GM10266 (cell line): ENCODE measurements at regions not wholly inside any gene's neighbourhood (a gene's known extent, or its start where the extent isn't known, plus 50 kb on each side); places are given as distances from the start of the nearest gene placed in this dataset.

Experiments used
- DNase-seq: peaks from one replicate; pipeline ENCODE4 v3.0.0; 2012; ENCODE audit errors: extremely low spot score
- CTCF ChIP-seq: IDR thresholded peaks from 2 replicates; pipeline ENCODE4 v1.5.1; 2012; ENCODE audit warnings: mild to moderate bottlenecking, low read depth; ENCODE audit not compliant: control insufficient read depth, insufficient read depth; ENCODE audit errors: missing control alignments

- no peak for DNase-seq
- TF ChIP-seq CTCF = no peak
Measured at GRCh38 chr10:59595593-59595992, 114.1 kb downstream of the SLC16A9 start.

GRCh38 chr10:59593768-59594167, 115.9 kb downstream of the SLC16A9 start:
- no peak for TF ChIP-seq CTCF
- no peak for DNase-seq

- TF ChIP-seq CTCF = no peak
- DNase-seq = no peak
Measured at GRCh38 chr10:59589796-59590195, 119.9 kb downstream of the SLC16A9 start.

GRCh38 chr10:59588791-59589190, 120.9 kb downstream of the SLC16A9 start:
- no peak for DNase-seq
- TF ChIP-seq CTCF = no peak

GRCh38 chr10:59587756-59588140, 121.9 kb downstream of the SLC16A9 start:
- no peak for TF ChIP-seq CTCF
- no peak for DNase-seq

GRCh38 chr10:59587083-59587755, 122.4 kb downstream of the SLC16A9 start:
- TF ChIP-seq CTCF = no peak
- no peak for DNase-seq

- no peak for TF ChIP-seq CTCF
- no peak for DNase-seq
Measured at GRCh38 chr10:59586407-59586891, 123.2 kb downstream of the SLC16A9 start.
